ENCODE measurements at regions not wholly inside any gene's neighbourhood (a gene's known extent, or its start where the extent isn't known, plus 50 kb on each side); places are given as distances from the start of the nearest gene placed in this dataset.

DNA sequence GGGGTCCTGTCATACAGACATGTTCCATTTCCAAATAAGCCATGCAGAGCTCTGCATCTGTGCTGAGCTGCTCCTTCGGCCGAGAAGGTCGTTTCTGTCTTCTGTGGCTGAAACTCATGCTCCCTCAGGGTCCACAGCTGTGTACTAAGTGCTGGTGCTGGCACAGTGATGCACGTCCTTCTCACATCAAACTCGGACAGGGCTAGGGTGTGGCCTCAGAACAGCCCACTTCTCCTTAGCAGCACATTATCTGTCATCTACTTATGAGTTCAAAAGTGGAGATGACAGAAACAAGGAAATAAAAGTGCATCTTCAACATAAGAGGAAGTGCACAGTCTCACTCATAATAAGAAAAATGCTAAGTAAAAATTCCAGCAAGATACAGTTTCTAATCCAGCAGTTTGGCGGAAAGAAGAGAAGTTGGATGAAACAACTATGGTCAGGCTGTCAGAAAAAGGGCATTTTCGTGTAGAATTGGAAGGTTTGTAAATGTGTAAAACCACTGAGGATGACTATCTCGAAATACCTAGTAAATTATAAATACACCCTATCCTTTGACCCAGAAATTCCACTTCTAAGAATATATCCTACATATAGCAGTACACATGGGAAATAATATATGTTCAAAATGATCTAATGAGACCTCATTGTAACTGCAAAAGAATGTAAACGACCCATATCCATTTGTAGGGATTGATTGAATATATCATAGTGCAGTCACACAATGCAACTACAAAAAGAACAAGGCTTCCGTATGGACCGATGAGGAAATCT lies 53.7 kb upstream of the APCDD1 start:
- H3K4me3 ChIP-seq (ENCODE audit: low read length) = no peak overlapping the region
- no peak for DNase-seq (ENCODE audit: low read depth)
- TF ChIP-seq, protein P1, sequence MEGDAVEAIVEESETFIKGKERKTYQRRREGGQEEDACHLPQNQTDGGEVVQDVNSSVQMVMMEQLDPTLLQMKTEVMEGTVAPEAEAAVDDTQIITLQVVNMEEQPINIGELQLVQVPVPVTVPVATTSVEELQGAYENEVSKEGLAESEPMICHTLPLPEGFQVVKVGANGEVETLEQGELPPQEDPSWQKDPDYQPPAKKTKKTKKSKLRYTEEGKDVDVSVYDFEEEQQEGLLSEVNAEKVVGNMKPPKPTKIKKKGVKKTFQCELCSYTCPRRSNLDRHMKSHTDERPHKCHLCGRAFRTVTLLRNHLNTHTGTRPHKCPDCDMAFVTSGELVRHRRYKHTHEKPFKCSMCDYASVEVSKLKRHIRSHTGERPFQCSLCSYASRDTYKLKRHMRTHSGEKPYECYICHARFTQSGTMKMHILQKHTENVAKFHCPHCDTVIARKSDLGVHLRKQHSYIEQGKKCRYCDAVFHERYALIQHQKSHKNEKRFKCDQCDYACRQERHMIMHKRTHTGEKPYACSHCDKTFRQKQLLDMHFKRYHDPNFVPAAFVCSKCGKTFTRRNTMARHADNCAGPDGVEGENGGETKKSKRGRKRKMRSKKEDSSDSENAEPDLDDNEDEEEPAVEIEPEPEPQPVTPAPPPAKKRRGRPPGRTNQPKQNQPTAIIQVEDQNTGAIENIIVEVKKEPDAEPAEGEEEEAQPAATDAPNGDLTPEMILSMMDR (conservative IDR thresholded peaks at IDR 0.05; ENCODE audit: low read depth, low read length) = no peak

DNA sequence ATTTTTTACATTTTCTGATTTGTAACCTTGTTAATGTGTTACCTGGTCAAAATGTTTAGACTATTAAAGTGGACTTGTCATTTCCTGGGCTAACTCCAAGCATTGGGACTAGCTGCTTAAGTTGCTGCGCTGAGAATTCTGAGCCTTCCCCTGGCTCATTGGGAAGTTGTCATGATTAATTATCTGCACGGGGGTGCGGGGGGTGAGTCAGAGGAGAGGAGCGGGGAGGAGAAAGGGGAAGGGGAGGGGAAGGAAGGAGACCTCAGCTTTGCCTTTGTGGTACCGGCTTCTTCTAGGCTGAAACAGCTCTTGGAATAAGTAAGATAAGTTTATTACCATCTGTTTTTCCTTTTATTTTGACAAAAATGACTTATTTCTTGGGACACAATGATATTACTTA lies 52.9 kb upstream of the APCDD1 start:
- H3K4me3 ChIP-seq (ENCODE audit: low read length) = no peak overlapping the region
- no peak for DNase-seq (ENCODE audit: low read depth)
- TF ChIP-seq, protein P1 (conservative IDR thresholded peaks at IDR 0.05; ENCODE audit: low read depth, low read length) = no peak

DNA sequence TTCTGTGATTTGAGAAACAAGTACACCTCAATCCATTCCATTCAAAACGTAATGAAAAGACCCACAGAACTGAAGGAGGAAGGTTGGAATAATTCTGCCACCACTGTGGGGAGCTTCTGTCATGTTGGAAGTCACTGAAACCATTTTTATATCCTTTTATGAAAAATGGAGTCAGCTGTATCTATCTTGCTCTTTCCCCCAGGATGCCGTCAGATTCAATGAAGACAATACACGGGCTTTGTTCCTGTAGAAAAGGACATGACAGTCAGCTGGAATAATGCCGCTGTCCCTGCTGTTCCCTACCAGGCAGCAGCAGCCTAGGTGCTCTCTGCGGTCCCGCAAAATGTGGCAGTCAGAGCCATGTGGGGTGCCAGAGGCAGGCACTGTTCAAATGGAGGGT lies 52.5 kb upstream of the APCDD1 start:
- DNase-seq (ENCODE audit: low read depth) = no peak
- no peak overlapping the region for H3K4me3 ChIP-seq (ENCODE audit: low read length)
- TF ChIP-seq, protein P1 (conservative IDR thresholded peaks at IDR 0.05; ENCODE audit: low read depth, low read length) = no peak

DNA sequence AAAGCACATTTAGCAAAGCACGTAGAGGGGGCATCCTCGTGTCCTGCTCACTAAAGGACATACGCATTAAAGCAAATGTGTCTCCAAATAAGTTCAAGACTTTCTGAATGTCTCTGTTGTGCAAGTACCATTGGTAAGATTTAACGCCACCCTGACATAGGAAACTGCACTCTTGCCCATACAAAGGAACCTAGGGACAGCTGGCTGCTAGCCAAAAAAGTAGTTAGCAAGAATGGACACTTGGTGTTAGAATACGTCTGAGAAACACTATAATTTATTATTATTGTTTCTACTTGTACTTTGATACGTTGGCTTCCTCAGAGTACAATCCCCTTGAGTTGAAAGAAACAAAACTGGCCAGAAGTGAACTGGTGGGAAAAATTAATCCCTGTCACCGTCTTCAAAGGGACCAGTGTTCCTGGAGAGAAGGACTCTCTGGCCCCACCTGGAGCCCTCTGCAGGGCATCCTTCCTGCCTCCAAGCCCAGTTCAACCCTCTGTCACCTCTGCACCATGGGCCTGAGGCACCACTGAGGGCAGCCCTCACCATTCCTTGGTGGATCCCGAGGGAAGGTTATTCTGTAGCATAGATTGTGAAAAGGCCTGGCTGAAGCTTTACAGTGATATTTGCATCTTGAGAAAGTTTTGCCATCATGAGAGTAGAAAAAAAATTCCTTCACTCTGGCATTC lies 51.4 kb upstream of the APCDD1 start:
- no peak overlapping the region for H3K4me3 ChIP-seq (ENCODE audit: low read length)
- no peak for DNase-seq (ENCODE audit: low read depth)
- TF ChIP-seq, protein P1 (conservative IDR thresholded peaks at IDR 0.05; ENCODE audit: low read depth, low read length) = no peak

DNA sequence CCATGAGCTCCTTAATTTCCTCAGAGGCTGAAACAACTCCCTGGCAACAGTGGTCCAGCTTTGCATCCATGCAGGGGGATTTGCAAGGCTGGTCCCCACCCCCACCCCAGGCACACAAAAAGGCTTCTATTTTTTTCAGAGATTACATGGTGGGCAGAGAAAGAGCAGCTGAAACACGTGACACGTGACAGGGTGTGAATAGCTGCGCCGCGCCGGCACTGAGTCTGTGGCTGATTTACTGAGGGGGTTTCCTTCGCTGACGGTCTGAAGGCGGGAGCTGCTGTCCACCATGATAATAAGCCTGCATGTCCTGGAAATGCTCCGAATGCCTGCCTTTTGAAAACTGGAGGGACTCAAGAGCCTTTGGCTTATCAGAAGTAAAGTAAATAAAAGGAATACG lies 50.7 kb upstream of the APCDD1 start:
- H3K4me3 ChIP-seq (ENCODE audit: low read length) = no peak overlapping the region

DNA sequence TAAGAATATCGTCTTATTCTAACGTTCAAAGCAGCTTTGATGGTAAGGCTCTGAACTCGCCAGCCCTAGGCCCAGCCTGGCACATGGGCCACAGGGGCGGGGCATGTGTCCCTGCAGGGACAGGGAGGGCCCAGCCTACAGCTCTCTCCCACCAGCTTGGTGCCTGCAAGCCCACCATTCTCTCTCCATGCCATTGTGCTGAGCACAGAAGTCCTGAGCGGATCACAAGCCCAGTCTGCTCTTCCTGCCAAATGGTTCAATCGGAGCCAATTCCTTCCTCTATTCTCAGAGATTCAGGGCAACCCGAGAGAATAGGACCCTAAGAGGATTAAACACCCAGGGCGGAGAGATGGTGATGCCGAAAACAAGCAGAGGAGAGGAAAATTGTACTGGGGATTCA lies 50.3 kb upstream of the APCDD1 start:
- no peak for DNase-seq (ENCODE audit: low read depth)
- H3K4me3 ChIP-seq (ENCODE audit: low read length) = no peak overlapping the region
- TF ChIP-seq, protein P1 (conservative IDR thresholded peaks at IDR 0.05; ENCODE audit: low read depth, low read length) = no peak

More for the DNA sequence above, 50.7 kb upstream of the APCDD1 start:
- DNase-seq (ENCODE audit: low read depth) = no peak
- TF ChIP-seq, protein P1 (conservative IDR thresholded peaks at IDR 0.05; ENCODE audit: low read depth, low read length) = no peak
